HG02981 (cell line): ENCODE measurements at regions not wholly inside any gene's neighbourhood (a gene's known extent, or its start where the extent isn't known, plus 50 kb on each side); places are given as distances from the start of the nearest gene placed in this dataset.
"Not testable (repeated sequence)": the region's sequence is repeated elsewhere in the genome, so short reads cannot be mapped to it uniquely, and the experiment has no call there.

Experiments
- ATAC-seq: cut with Tn5 transposase; IDR thresholded peaks from one replicate; pipeline ENCODE4 v1.9.1; 2021; ENCODE audit warnings: mild to moderate bottlenecking, moderate library complexity; ENCODE audit not compliant: unreplicated experiment

GRCh38 chr6:3920321-3920720 is 71.1 kb downstream of the FAM50B start:
- ATAC-seq = no peak

DNA sequence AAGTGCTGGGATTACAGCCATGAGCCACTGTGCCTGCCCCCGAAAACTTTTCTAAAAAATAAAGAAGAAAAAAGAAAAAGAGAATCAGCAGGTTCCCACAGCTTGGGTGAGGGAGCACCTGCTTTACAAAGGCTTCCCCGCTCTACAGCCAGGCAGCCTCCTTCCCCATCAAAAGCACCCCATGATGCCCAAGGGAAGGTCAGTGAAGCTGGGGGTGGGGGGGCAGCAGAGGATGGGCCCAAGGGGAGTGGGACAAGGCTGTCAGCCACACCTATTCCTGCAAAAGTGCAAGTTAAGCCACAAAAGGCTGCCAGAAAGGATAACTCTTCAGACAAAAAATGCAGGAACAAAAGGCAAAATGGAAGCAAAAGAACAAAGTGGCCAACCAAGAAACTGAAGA is 72.5 kb downstream of the FAM50B start:
- no peak for ATAC-seq

DNA sequence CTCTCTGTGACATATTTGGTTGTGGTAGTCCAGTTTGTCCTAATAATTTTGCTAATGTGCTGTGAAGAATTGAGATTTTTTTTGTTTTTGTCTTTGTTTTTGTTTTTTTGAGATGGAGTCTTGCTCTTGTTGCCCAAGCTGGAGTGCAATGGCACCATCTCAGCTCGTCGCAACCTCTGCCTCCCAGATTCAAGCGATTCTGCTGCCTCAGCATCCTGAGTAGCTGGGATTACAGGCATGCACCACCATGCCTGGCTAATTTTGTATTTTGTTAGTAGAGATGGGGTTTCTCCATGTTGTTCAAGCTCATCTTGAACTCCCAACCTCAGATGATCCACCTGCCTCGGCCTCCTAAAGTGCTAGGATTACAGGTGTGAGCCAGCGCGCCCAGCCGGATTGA is 73.4 kb downstream of the FAM50B start:
- ATAC-seq = not testable (repeated sequence)

GRCh38 chr6:3925223-3926149 is 76.3 kb downstream of the FAM50B start:
- not testable (repeated sequence) for ATAC-seq

DNA sequence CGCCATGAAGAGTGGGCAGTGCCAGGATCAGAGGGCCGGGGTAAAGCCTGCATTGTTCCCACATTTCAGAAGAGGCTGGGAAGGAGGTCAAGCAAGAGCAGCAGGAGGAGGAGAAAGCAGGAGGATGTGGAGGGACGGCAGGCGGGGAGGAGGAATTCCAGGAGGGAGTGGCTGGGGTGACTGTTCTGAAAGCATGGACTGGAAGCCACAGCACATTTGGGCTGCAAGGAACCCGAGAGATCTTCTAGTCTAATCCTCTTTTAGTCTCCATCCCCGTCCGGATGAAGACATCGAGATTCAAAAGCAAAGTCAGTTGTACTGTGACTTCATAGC is 76.9 kb downstream of the FAM50B start:
- ATAC-seq = no peak

- ATAC-seq = no peak
Observed at GRCh38 chr6:3928111-3928510, 78.9 kb downstream of the FAM50B start.

GRCh38 chr6:3929281-3929798 is 80.2 kb downstream of the FAM50B start:
- no peak for ATAC-seq

DNA sequence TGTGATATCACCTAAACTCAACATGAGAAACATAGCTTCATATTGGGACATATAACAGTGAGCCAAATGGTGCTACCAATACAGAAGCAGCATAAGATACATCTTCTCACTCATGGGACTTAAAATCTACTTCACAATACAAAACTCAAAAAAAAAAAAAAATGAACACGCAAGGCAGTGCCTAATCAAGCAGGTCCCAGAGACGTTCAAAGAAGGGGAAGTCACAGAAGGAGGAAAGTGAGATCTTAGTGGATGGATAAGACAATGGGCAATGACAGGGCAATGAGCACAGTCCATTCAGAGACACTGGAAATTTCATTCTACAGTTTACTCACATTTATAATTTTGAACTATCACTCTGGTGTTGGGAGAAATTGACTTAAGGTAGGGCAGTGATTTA is 88.3 kb downstream of the FAM50B start:
- no peak for ATAC-seq

GRCh38 chr6:3938715-3939367 is 89.7 kb downstream of the FAM50B start:
- no peak for ATAC-seq

- ATAC-seq = no peak
Observed at GRCh38 chr6:3939368-3939958, 90.3 kb downstream of the FAM50B start.

- no peak for ATAC-seq
Observed at GRCh38 chr6:3939964-3940363, 90.8 kb downstream of the FAM50B start.

- no peak for ATAC-seq
Observed at GRCh38 chr6:3940703-3941102, 91.5 kb downstream of the FAM50B start.

DNA sequence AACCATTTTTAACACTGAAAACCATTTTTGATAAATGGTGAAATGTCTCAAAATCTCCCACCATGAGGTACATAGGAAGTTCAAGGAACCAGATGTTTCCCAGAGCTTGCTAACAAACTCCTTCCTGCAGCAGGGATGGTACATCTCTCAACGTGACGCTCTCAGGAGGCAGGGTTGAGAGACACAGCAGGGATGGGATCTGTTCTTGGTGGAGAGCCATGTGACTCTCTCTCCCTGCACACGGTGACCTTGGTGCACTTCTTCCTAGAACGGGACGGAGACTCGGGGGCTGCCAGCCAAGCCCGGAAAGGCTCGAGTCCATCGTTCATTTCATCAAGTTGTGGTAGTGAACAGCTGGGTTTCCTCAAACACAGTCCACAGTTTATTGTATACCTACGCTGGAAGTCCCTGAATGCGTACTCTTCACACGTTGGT is 94.2 kb downstream of the FAM50B start:
- no peak for ATAC-seq

GRCh38 chr6:3944246-3944645 is 95.1 kb downstream of the FAM50B start:
- no peak for ATAC-seq

DNA sequence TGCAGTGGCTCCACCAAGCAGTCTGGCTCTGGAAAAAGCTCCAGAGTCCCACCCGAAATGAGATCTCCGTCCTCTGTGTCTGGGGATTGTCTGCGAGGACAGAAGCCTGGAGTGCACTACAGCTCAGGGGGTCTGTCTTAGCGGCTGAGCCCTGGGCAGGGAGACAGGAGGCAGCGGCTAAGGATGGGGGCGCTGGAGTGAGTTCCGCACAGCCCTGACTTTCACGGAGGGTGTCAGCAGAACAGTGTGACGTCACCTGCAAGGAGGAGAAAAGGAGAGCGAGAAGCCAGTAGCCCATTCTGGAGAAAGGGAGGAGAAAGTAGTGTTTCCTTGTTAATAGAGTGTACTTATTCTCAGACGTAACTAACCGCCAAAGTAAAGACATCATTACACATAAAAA is 97.6 kb downstream of the FAM50B start:
- ATAC-seq = no peak

DNA sequence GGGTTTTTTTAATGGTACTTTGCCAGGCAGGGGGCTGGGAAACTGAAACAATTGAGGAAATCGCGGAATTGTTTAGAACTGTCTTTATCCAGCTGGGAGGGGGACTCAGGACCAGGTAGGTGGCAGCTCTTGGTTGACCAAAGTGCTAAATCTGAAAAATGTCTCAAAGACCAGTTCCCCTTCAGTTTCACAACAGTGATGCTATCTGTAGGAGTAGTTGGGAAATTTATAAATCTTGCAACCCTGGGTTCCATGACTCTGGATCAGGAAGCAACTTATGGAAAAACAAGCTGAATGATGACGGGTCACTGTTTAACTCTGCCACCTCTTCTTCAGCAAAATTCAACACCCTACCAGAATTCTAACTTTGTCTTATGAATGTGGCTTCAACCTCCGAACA is 99.7 kb downstream of the FAM50B start:
- no peak for ATAC-seq

DNA sequence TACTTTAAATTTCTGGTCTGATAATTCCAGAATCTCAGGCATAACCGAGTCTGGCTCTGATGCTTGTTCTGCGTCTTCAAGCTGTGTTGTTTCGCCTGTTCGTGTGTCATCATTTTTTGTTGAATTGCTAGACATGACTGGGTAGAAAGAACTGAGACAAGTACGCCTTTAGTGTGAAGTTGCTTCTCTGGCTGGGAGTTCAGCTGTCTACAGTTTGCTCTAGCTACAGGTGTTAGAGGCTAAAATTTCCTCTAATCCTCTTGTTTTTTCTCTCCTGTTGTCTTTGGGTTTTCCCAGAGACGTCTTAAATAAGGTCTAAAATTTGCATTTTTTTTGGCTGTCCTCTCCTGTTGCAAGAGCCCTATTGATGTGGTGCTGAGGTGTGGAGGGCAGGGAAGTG is 100.3 kb downstream of the FAM50B start:
- no peak for ATAC-seq

- no peak for ATAC-seq
Observed at GRCh38 chr6:3956054-3956453, 106.9 kb downstream of the FAM50B start.

DNA sequence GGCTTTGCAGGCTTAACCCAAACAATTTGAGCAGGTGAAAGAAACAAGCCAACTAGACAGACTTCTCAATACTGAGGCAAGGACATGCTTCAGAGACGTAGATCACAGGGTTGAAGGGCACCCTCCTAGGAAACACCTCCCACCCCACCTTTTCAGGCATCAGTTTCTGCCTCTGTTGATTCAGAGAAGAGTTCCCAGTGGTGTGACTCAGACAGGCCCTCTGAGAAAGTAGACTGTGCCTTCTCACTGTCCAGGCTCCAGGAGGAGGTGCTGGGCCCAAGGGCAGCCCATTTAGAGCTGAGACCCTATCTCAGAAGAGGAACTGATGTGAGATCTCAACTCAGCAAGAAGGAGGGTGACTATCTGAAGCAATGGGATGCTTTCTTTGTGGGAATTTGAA is 108.1 kb downstream of the FAM50B start:
- ATAC-seq = no peak

DNA sequence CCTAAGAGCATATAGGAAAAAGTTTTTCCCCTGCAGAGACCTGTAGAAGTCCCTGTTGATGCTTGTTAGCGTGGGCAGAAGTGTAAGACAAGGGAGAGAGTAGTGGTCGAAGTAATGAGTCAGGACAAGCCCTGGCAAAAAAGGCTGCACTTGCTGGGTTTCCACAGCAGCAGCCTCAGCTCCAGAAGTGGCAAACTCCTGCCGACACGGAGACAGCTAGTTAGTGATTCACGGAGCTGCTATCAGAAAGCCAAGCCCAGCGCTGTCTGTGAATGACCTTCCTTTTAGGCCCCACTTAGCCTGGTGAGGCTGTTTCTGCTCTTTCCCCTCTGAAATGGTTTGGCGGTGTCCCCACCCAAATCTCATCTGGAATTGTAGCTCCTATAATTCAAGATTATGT is 109.1 kb downstream of the FAM50B start:
- no peak for ATAC-seq

DNA sequence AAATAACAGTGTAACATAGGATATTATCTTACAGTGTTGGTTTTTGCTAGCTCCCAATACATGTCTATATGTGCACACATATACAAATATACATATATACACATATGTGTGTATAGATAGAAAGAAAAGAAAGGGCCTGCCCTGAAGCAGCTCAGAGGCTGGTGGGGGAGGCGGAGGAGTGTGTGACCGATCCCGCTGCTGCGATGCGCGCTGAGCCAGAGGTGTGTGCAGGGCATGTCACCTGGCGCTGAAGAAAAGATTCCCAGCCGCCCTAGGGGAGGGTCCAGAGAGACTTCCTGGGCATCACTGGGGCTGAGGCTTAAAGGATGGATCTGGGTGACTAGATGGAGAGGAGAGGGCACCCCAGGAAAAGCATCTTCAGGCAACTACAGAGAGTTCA is 110.2 kb downstream of the FAM50B start:
- no peak for ATAC-seq
